Bronchial epithelial cell (primary cell): ENCODE measurements at regions not wholly inside any gene's neighbourhood (a gene's known extent, or its start where the extent isn't known, plus 50 kb on each side); places are given as distances from the start of the nearest gene placed in this dataset.
A peak's percentile ranks its signal among the peaks of the same experiment; 100 is the strongest.

Experiments used
- DNase-seq: peaks from one replicate; pipeline ENCODE4 v3.0.0-alpha.2; 2010; ENCODE audit warnings: low read depth
- FAIRE-seq: peaks from 2 replicates; lab custom pipeline; 2011; peaks lifted over from hg19 to GRCh38; lab: Jason Lieb, UNC
- H3K27me3 ChIP-seq: 2 replicates; pipeline ENCODE4 v1.5.1; 2011; ENCODE audit warnings: low read length; ENCODE audit not compliant: control insufficient read depth, insufficient read depth
- H3K36me3 ChIP-seq: 2 replicates; pipeline ENCODE4 v1.5.1; 2011; ENCODE audit warnings: low read length; ENCODE audit not compliant: control insufficient read depth, insufficient read depth
- H3K4me3 ChIP-seq: 2 replicates; pipeline ENCODE4 v1.5.1; 2011; ENCODE audit warnings: mild to moderate bottlenecking, low read depth, low read length, control low read depth
- CTCF ChIP-seq: IDR thresholded peaks from 2 replicates; pipeline ENCODE4 v1.5.1; 2011; ENCODE audit warnings: mild to moderate bottlenecking, moderate library complexity, low read length, control low read depth, inconsistent platforms; ENCODE audit not compliant: insufficient read depth, severe bottlenecking

- no peaks in the 10 kb centered on the region for H3K27me3 ChIP-seq
- FAIRE-seq: no peak
Observed at GRCh38 chr4:148808416-148808815, 366.2 kb upstream of the NR3C2 start.

GRCh38 chr4:148800940-148801339 lies 358.7 kb upstream of the NR3C2 start:
- FAIRE-seq (no peak), DNase-seq (no peak)
- no peaks in the 10 kb centered on the region for H3K36me3 ChIP-seq
- no peak overlapping the region for H3K4me3 ChIP-seq
- TF ChIP-seq CTCF: no peak
- H3K27me3 ChIP-seq: no peaks in the 10 kb centered on the region

More at GRCh38 chr4:148808416-148808815, 366.2 kb upstream of the NR3C2 start:
- no peak for TF ChIP-seq CTCF
- no peak for DNase-seq
- Histone ChIP-seq H3K36me3 (no peaks in the 10 kb centered on the region), H3K4me3 (no peak overlapping the region)

- no peak for TF ChIP-seq CTCF
- no peaks in the 10 kb centered on the region for H3K27me3 ChIP-seq
- no peak for FAIRE-seq
- H3K36me3 ChIP-seq: no peaks in the 10 kb centered on the region
- H3K4me3 ChIP-seq: no peak overlapping the region
- no peak for DNase-seq
Observed at GRCh38 chr4:148800336-148800885, 358.2 kb upstream of the NR3C2 start.

- Histone ChIP-seq H3K36me3 (no peaks in the 10 kb centered on the region), H3K4me3 (no peak overlapping the region), H3K27me3 (no peaks in the 10 kb centered on the region)
- peak; percentile 76 for DNase-seq
- no peak for FAIRE-seq
- no peak for TF ChIP-seq CTCF
Observed at GRCh38 chr4:148795156-148795864, 353.1 kb upstream of the NR3C2 start.

- TF ChIP-seq CTCF: no peak
- Histone ChIP-seq H3K27me3 (no peaks in the 10 kb centered on the region), H3K4me3 (no peak overlapping the region), H3K36me3 (no peaks in the 10 kb centered on the region)
- DNase-seq: no peak
- no peak for FAIRE-seq
Observed at GRCh38 chr4:148793221-148793620, 351.0 kb upstream of the NR3C2 start.
